GM23248 (cell line): ENCODE measurements at regions not wholly inside any gene's neighbourhood (a gene's known extent, or its start where the extent isn't known, plus 50 kb on each side); places are given as distances from the start of the nearest gene placed in this dataset.

Source experiments
- EZH2 ChIP-seq: fragments of 200-600 bp; sonication (generic); IDR thresholded peaks from 2 replicates; pipeline ENCODE4 v1.6.1; 2018; ENCODE audit warnings: antibody characterized with exemption, mild to moderate bottlenecking; ENCODE audit not compliant: insufficient read depth, poor library complexity, severe bottlenecking
- EZH2phosphoT487 ChIP-seq: fragments of 200-600 bp; sonication (generic); IDR thresholded peaks from 2 replicates; pipeline ENCODE4 v1.6.1; 2018; ENCODE audit warnings: antibody characterized with exemption, moderate library complexity, mild to moderate bottlenecking, low read depth; ENCODE audit not compliant: insufficient read depth

DNA sequence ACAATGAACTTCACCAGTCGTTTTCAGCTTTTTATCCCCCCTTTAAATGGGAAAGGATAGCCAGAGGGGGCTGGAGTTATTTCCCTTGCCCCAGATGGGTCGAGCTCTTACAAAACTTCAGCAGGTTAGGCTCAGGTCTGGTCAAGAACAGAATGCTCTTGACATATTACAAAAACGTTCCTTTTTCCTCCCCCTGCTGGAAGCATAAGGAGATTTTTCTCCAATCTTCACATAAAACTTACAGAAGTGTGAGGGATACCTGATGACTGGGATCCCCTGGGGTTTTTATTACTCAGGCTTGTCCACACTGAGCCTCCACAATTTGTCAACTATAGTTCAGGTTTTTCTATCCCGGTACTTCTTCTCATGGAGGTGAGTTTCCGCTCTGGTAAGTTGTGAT lies 60.8 kb downstream of the CSF2 start:
- TF ChIP-seq EZH2 (no peak), EZH2phosphoT487 (no peak)
